ENCODE measurements at regions not wholly inside any gene's neighbourhood (a gene's known extent, or its start where the extent isn't known, plus 50 kb on each side); places are given as distances from the start of the nearest gene placed in this dataset.

DNA sequence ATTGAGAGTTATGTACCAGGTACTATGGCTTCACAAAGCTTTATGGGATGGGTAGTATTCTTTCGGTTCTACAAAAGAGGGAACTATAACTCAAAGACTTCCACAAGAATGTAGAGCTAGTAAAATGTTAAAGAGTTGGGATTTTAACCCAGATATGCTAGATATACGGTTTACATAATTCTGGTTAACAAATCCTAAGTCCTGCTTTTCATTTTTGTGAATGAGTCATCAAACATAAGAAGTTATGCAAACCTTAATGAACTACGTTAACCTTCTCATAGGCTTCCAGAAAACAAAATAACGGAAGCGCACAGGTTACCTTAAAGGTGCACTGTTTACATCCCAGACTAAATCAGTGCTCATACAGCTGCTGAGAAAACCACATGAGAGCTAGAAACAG lies 1049.3 kb downstream of the MCTP2 start:
- DNase-seq (no peak), ATAC-seq (no peak)
- intact Hi-C loops (cut with micrococcal nuclease): no loop called here

GRCh38 chr15:95281470-95281869 lies 1049.0 kb upstream of the NR2F2 start:
- ATAC-seq: no peak
- no peak for DNase-seq
- intact Hi-C loops (cut with micrococcal nuclease): no loop called here

GRCh38 chr15:95284492-95284891 lies 1046.0 kb upstream of the NR2F2 start:
- no peak for ATAC-seq
- DNase-seq: no peak
- intact Hi-C loops (cut with micrococcal nuclease): no loop called here

- DNase-seq: no peak
- no peak for ATAC-seq
- intact Hi-C loops (cut with micrococcal nuclease): no loop called here
Measured at GRCh38 chr15:95284933-95285421, 1045.5 kb upstream of the NR2F2 start.

- intact Hi-C loops (cut with micrococcal nuclease): no loop called here
- DNase-seq (no peak), ATAC-seq (no peak)
Measured at GRCh38 chr15:95286352-95286880, 1044.1 kb upstream of the NR2F2 start.

GRCh38 chr15:95287720-95288103 lies 1042.8 kb upstream of the NR2F2 start:
- DNase-seq (no peak), ATAC-seq (no peak)
- intact Hi-C loops (cut with micrococcal nuclease): no loop called here

GRCh38 chr15:95288626-95289025 lies 1041.9 kb upstream of the NR2F2 start:
- no peak for DNase-seq
- no peak for ATAC-seq
- intact Hi-C loops (cut with micrococcal nuclease): no loop called here

- intact Hi-C loops (cut with micrococcal nuclease): loop anchor here (10.0 kb wide), 1 partner anchor 626 kb away; no protein-coding TSS in a partner anchor
- DNase-seq (no peak), ATAC-seq (no peak)
Measured at GRCh38 chr15:95290176-95290974, 1040.1 kb upstream of the NR2F2 start.

DNA sequence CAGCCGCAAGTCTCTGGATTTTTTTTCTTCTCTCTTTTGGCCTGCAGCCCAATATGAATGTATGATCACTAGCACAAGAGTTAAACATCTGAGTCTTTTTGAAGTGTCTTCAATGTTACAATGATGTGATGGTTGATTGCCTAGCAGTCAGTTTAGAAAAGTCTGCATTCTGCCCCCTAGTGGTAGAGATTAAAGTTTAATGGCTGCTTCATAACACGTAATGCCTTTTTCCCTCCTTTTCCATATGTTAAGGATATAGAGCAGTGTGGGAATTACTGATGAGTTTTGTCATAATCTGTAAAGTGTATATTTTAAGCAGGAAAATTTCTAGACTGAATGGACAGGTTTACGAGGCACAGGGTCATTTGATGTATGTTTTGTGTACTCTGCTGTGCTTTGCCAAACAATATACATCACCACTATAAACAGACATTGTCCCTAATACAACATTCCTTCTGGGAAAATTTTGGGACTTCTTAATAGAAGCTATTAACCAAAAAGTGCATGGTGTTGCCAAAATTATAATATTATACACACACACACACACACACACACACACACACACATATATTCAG lies 1038.5 kb upstream of the NR2F2 start:
- ATAC-seq (peak; percentile 45), DNase-seq (no peak)
- intact Hi-C loops (cut with micrococcal nuclease): loop anchor here (10.0 kb wide), 1 partner anchor 627 kb away; no protein-coding TSS in a partner anchor

GRCh38 chr15:95292785-95293450 lies 1037.6 kb upstream of the NR2F2 start:
- no peak for DNase-seq
- peak; percentile 52 for ATAC-seq
- intact Hi-C loops (cut with micrococcal nuclease): loop anchor here (10.0 kb wide), 1 partner anchor 628 kb away; no protein-coding TSS in a partner anchor

DNA sequence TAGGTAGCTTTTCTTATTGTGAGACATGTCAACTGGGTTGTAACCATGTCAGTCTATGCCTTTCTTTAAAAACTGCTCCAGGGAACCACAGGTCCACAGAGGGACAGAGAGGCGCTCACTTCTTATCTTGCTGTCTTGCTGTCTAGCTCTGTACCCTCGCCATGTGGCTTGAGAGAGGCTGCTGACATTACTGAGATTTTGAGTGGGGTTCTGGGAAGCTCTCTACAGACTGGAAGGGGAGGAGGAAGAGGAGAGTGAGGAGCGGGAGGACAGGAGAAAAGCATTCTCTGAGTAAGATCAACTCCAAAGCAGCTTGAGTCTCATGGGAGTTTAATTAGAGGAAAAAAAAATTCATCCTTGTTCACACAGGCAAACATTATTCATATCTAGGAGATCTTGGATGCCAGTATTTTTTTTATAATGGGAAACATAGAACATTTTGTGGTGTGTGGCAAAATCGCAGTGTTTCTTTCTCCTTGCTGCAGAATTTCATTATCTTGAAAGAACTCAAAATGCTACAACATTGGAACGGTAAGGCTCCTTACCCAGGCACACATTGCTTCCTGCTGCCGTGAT lies 1037.0 kb upstream of the NR2F2 start:
- intact Hi-C loops (cut with micrococcal nuclease): loop anchor here (10.0 kb wide), 1 partner anchor 629 kb away; no protein-coding TSS in a partner anchor
- DNase-seq (no peak), ATAC-seq (no peak)

GRCh38 chr15:95295363-95295762 lies 1035.1 kb upstream of the NR2F2 start:
- ATAC-seq (no peak), DNase-seq (no peak)
- intact Hi-C loops (cut with micrococcal nuclease): loop anchor here (10.0 kb wide), 1 partner anchor 631 kb away; no protein-coding TSS in a partner anchor

GRCh38 chr15:95295896-95296625 lies 1034.4 kb upstream of the NR2F2 start:
- ATAC-seq: no peak
- intact Hi-C loops (cut with micrococcal nuclease): loop anchor here (10.0 kb wide), 1 partner anchor 631 kb away; no protein-coding TSS in a partner anchor
- DNase-seq: no peak

- intact Hi-C loops (cut with micrococcal nuclease): loop anchor here (10.0 kb wide), 1 partner anchor 632 kb away; no protein-coding TSS in a partner anchor
- DNase-seq (no peak), ATAC-seq (peak; percentile 13)
Measured at GRCh38 chr15:95296643-95297042, 1033.9 kb upstream of the NR2F2 start.

DNA sequence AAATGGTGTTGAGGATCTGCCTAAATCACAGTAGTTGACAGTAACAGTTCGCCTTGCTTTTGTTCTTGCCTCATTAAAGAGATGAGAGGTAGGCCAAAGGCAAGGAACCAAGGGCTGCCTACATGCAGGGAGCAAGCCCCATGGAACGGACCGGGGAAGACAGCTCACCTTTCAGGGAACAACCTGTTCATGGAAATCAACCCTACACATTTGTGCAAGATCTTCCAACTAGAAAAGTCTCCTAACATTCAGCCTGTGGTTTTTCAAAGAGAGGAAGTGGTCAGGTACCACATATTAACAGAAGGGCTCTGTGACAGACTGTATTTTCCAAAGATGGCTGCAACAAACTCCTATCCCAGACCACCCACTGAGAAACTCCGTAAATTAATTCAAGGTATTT lies 1031.8 kb upstream of the NR2F2 start:
- ATAC-seq (no peak), DNase-seq (no peak)
- intact Hi-C loops (cut with micrococcal nuclease): loop anchor here (10.0 kb wide), 1 partner anchor 634 kb away; no protein-coding TSS in a partner anchor

DNA sequence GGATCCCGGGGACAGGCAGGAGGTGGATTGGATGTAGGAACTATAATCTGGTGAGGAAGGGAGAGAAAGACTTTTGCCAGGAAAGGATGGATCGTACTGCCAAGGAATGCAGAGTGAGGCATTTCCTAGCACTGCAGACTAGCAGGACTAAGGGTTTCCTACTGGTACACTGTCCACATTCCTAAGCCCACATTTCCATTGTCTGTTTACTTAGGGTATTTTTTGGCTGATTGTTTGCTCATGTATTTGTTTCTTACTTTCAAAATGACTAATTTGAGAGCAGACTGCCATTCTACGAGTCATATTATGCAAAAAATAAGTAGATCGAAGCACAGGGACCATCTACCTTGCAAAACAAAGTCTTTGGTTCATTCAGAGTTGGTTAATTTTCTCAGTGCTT lies 1029.5 kb upstream of the NR2F2 start:
- no peak for DNase-seq
- ATAC-seq: no peak
- intact Hi-C loops (cut with micrococcal nuclease): no loop called here

DNA sequence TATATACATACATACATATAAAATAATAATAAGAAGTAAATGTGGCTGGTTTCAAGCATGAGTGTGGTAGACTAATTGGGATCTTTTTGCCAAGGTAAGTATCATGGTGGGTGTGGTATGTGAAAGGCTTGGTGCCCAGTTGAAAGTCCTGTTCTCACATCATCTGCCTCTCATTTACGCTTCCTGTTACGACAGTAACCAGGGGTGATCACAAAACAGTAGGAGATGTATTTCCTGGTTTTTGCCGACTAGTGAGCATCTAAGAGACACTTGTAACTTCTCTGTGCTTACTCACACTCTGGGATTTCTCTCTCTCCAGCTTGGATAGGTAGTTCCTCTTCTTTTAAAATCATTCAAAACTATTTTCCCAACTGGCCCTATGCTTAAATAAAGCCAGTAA lies 1028.3 kb upstream of the NR2F2 start:
- no peak for ATAC-seq
- intact Hi-C loops (cut with micrococcal nuclease): no loop called here
- no peak for DNase-seq

DNA sequence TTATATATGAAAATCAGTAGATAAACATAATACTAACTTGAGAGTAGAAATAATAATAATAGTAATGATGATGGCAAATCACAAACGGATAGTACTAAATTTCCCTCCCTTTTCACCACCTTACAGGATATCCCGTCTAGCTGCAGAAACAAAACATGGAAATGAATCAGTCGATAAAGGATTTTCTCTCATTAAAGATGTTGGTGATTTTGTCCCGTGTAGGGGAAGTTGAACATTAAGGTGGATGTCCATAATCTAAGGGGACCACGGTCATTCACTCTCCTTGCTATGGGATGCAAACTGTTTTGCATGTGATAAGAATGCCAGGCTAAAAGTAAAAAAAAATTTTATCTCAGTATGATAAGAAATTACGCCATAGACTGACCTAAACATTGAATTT lies 1027.7 kb upstream of the NR2F2 start:
- intact Hi-C loops (cut with micrococcal nuclease): no loop called here
- DNase-seq (no peak), ATAC-seq (no peak)

- ATAC-seq: peak; percentile 38
- intact Hi-C loops (cut with micrococcal nuclease): no loop called here
- no peak for DNase-seq
Measured at GRCh38 chr15:95303713-95304112, 1026.8 kb upstream of the NR2F2 start.
